ENCODE measurements at regions not wholly inside any gene's neighbourhood (a gene's known extent, or its start where the extent isn't known, plus 50 kb on each side); places are given as distances from the start of the nearest gene placed in this dataset.
A peak's percentile ranks its signal among the peaks of the same experiment; 100 is the strongest.

DNA sequence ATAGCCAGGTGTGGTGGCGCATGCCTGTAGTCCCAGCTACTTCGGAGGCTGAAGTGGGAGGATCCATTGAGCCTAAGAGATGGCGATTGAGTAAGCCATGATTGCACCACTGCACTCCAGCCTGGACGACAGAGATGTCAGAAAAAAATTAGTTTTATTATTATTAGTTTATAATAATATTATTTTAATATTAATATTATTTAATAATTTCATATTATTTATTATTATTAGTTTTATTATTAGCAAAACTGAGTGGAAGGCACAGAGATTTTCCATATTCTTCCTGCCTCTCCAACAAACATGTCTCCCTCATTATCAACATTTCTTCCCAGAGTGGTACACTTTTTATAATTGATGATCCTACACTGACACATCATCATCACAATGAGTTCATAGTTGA lies 278.2 kb downstream of the SOX11 start:
- no peaks in the 10 kb centered on the region for H3K27me3 Mint-ChIP-seq
- H3K4me3 Mint-ChIP-seq, result no peak overlapping the region
- H3K27ac Mint-ChIP-seq, result no peak overlapping the region
- peaks cover 21% of the 10 kb centered on the region for H3K4me1 Mint-ChIP-seq (ENCODE audit: unreplicated experiment)
- peaks cover 17% of the 10 kb centered on the region for H3K9me3 Mint-ChIP-seq
- DNase-seq (ENCODE audit: extremely low spot score, unreplicated experiment), result no peak
- peaks cover 7% of the 10 kb centered on the region for H3K36me3 Mint-ChIP-seq
- TF ChIP-seq, protein P1, sequence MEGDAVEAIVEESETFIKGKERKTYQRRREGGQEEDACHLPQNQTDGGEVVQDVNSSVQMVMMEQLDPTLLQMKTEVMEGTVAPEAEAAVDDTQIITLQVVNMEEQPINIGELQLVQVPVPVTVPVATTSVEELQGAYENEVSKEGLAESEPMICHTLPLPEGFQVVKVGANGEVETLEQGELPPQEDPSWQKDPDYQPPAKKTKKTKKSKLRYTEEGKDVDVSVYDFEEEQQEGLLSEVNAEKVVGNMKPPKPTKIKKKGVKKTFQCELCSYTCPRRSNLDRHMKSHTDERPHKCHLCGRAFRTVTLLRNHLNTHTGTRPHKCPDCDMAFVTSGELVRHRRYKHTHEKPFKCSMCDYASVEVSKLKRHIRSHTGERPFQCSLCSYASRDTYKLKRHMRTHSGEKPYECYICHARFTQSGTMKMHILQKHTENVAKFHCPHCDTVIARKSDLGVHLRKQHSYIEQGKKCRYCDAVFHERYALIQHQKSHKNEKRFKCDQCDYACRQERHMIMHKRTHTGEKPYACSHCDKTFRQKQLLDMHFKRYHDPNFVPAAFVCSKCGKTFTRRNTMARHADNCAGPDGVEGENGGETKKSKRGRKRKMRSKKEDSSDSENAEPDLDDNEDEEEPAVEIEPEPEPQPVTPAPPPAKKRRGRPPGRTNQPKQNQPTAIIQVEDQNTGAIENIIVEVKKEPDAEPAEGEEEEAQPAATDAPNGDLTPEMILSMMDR (conservative IDR thresholded peaks at IDR 0.05), result no peak

GRCh38 chr2:5974477-5974876 lies 282.3 kb downstream of the SOX11 start:
- H3K9me3 Mint-ChIP-seq, result peaks cover 6% of the 10 kb centered on the region

GRCh38 chr2:5975401-5975800 lies 283.2 kb downstream of the SOX11 start:
- Mint-ChIP-seq H3K27ac (no peak overlapping the region), H3K27me3 (peaks cover 3% of the 10 kb centered on the region), H3K9me3 (peaks cover 6% of the 10 kb centered on the region), H3K4me3 (no peak overlapping the region), H3K4me1 (ENCODE audit: unreplicated experiment) (peaks cover 32% of the 10 kb centered on the region), H3K36me3 (peaks cover 3% of the 10 kb centered on the region)
- TF ChIP-seq, protein P1 (conservative IDR thresholded peaks at IDR 0.05), result no peak
- no peak for DNase-seq (ENCODE audit: extremely low spot score, unreplicated experiment)

More at GRCh38 chr2:5974477-5974876, 282.3 kb downstream of the SOX11 start:
- DNase-seq (ENCODE audit: extremely low spot score, unreplicated experiment), result no peak
- Mint-ChIP-seq H3K4me1 (ENCODE audit: unreplicated experiment) (peaks cover 35% of the 10 kb centered on the region), H3K27ac (no peak overlapping the region), H3K36me3 (peaks cover 3% of the 10 kb centered on the region), H3K27me3 (peaks cover 3% of the 10 kb centered on the region), H3K4me3 (no peak overlapping the region)
- TF ChIP-seq, protein P1 (conservative IDR thresholded peaks at IDR 0.05), result no peak

- H3K27me3 Mint-ChIP-seq, result peaks cover 8% of the 10 kb centered on the region
- H3K4me3 Mint-ChIP-seq, result no peak overlapping the region
- no peaks in the 10 kb centered on the region for H3K9me3 Mint-ChIP-seq
- TF ChIP-seq, protein P1 (conservative IDR thresholded peaks at IDR 0.05), result no peak
- no peak overlapping the region for H3K27ac Mint-ChIP-seq
- DNase-seq (ENCODE audit: extremely low spot score, unreplicated experiment), result no peak
- peaks cover 37% of the 10 kb centered on the region for H3K4me1 Mint-ChIP-seq (ENCODE audit: unreplicated experiment)
- no peaks in the 10 kb centered on the region for H3K36me3 Mint-ChIP-seq
Measured at GRCh38 chr2:5976531-5977065, 284.4 kb downstream of the SOX11 start.

GRCh38 chr2:5977477-5977876 lies 285.3 kb downstream of the SOX11 start:
- Mint-ChIP-seq H3K36me3 (no peaks in the 10 kb centered on the region), H3K27me3 (peaks cover 10% of the 10 kb centered on the region), H3K4me3 (no peak overlapping the region), H3K9me3 (no peaks in the 10 kb centered on the region), H3K4me1 (ENCODE audit: unreplicated experiment) (peaks cover 46% of the 10 kb centered on the region), H3K27ac (no peak overlapping the region)
- TF ChIP-seq, protein P1 (conservative IDR thresholded peaks at IDR 0.05), result peak; percentile 37
- no peak for DNase-seq (ENCODE audit: extremely low spot score, unreplicated experiment)

All from type B pancreatic cell (in vitro differentiated cells).